ENCODE measurements at regions not wholly inside any gene's neighbourhood (a gene's known extent, or its start where the extent isn't known, plus 50 kb on each side); places are given as distances from the start of the nearest gene placed in this dataset.

DNA sequence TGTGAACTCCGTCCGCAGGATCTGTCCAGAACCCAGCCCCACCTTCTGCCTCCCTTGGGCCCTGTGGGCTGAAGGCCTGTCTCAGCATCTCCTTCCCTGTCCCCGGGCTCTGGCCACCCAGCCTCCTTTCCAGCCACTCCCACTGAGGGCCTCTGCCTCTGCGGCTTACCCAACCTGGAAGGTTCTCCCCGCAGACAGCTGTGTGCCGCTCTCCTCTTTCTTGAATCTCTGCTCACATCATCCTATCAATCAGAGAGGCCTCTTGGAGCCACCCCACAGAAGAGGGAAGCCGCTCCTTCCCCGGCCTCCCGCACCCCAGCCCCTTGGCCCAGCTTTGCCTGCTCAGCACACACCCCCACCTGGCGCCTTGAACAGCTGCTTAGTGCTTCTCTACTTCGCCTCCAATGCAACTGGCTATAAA is 81.5 kb upstream of the UNC5A start:
- TF ChIP-seq, protein P1, sequence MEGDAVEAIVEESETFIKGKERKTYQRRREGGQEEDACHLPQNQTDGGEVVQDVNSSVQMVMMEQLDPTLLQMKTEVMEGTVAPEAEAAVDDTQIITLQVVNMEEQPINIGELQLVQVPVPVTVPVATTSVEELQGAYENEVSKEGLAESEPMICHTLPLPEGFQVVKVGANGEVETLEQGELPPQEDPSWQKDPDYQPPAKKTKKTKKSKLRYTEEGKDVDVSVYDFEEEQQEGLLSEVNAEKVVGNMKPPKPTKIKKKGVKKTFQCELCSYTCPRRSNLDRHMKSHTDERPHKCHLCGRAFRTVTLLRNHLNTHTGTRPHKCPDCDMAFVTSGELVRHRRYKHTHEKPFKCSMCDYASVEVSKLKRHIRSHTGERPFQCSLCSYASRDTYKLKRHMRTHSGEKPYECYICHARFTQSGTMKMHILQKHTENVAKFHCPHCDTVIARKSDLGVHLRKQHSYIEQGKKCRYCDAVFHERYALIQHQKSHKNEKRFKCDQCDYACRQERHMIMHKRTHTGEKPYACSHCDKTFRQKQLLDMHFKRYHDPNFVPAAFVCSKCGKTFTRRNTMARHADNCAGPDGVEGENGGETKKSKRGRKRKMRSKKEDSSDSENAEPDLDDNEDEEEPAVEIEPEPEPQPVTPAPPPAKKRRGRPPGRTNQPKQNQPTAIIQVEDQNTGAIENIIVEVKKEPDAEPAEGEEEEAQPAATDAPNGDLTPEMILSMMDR (IDR thresholded peaks at IDR 0.05; ENCODE audit: poor library complexity) = no peak
- no peak for TF ChIP-seq EZH2phosphoT487 (IDR thresholded peaks at IDR 0.05; ENCODE audit: low read depth, severe bottlenecking, unreplicated experiment)
